Lower lobe of right lung (tissue), 2 donors: ENCODE measurements at regions not wholly inside any gene's neighbourhood (a gene's known extent, or its start where the extent isn't known, plus 50 kb on each side); places are given as distances from the start of the nearest gene placed in this dataset.

Source experiments
- ATAC-seq, 2 donors: fragments of 200-7000 bp; cut with Tn5 transposase; one replicate each; pipeline ENCODE4 v1.9.1; 2020 to 2022; ENCODE audit warnings: mild to moderate bottlenecking in 2 of 2, moderate library complexity in 2 of 2
- DNase-seq: peaks from one replicate; pipeline ENCODE4 v3.0.0-alpha.2; 2020
- H3K27ac ChIP-seq: fragments of 200-600 bp; one replicate; pipeline ENCODE4 v1.8.0; 2022
- H3K27me3 ChIP-seq: fragments of 200-600 bp; one replicate; pipeline ENCODE4 v1.8.0; 2022; ENCODE audit warnings: low read depth
- H3K36me3 ChIP-seq: fragments of 200-600 bp; one replicate; pipeline ENCODE4 v1.8.0; 2022; ENCODE audit warnings: mild to moderate bottlenecking
- H3K4me1 ChIP-seq: fragments of 200-600 bp; one replicate; pipeline ENCODE4 v1.8.0; 2022
- H3K4me3 ChIP-seq: fragments of 200-600 bp; one replicate; pipeline ENCODE4 v1.8.0; 2022; ENCODE audit warnings: mild to moderate bottlenecking
- H3K9me3 ChIP-seq: fragments of 200-600 bp; one replicate; pipeline ENCODE4 v1.8.0; 2022
- CTCF ChIP-seq: fragments of 200-600 bp; IDR thresholded peaks from one replicate; pipeline ENCODE4 v1.8.0; 2022; ENCODE audit warnings: antibody characterized with exemption, mild to moderate bottlenecking
- intact Hi-C: fragments of 100-400 bp; cut with DNase I; formaldehyde crosslinking; loops from one replicate; pipeline ENCODE4 v1.11.0; 2022
- donor health status: DM: no; HTN: yes; CAD: no; lungs with severe emphysema.

GRCh38 chr11:11137339-11137738 is 215.7 kb downstream of the CSNK2A3 start:
- no peak overlapping the region for H3K27ac ChIP-seq
- peaks cover 12% of the 10 kb centered on the region for H3K4me1 ChIP-seq
- no peak overlapping the region for H3K4me3 ChIP-seq
- no peaks in the 10 kb centered on the region for H3K9me3 ChIP-seq
- no peak for DNase-seq
- intact Hi-C loops: no loop called here
- H3K27me3 ChIP-seq: no peaks in the 10 kb centered on the region
- no peaks in the 10 kb centered on the region for H3K36me3 ChIP-seq
- ATAC-seq: no peak
- TF ChIP-seq CTCF: no peak

GRCh38 chr11:11135820-11136476 is 217.1 kb downstream of the CSNK2A3 start:
- H3K27ac ChIP-seq: no peak overlapping the region
- H3K4me1 ChIP-seq: peaks cover 3% of the 10 kb centered on the region
- ATAC-seq (no peak), DNase-seq (no peak)
- no peaks in the 10 kb centered on the region for H3K9me3 ChIP-seq
- TF ChIP-seq CTCF: no peak
- no peak overlapping the region for H3K4me3 ChIP-seq
- intact Hi-C loops: no loop called here
- H3K27me3 ChIP-seq: no peaks in the 10 kb centered on the region
- H3K36me3 ChIP-seq: no peaks in the 10 kb centered on the region

- Histone ChIP-seq H3K4me3 (no peak overlapping the region), H3K4me1 (no peaks in the 10 kb centered on the region), H3K36me3 (no peaks in the 10 kb centered on the region), H3K27me3 (no peaks in the 10 kb centered on the region), H3K27ac (no peak overlapping the region), H3K9me3 (no peaks in the 10 kb centered on the region)
- DNase-seq (no peak), ATAC-seq (no peak)
- TF ChIP-seq CTCF: no peak
- intact Hi-C loops: no loop called here
Measured at GRCh38 chr11:11129118-11129517, 223.9 kb downstream of the CSNK2A3 start.

- Histone ChIP-seq H3K4me1 (no peaks in the 10 kb centered on the region), H3K27me3 (no peaks in the 10 kb centered on the region), H3K9me3 (no peaks in the 10 kb centered on the region), H3K27ac (no peak overlapping the region), H3K36me3 (no peaks in the 10 kb centered on the region), H3K4me3 (no peak overlapping the region)
- no peak for ATAC-seq
- TF ChIP-seq CTCF: no peak
- intact Hi-C loops: no loop called here
- DNase-seq: no peak
Measured at GRCh38 chr11:11125618-11126017, 227.4 kb downstream of the CSNK2A3 start.

GRCh38 chr11:11122749-11123148 is 230.3 kb downstream of the CSNK2A3 start:
- intact Hi-C loops: no loop called here
- H3K27ac ChIP-seq: no peak overlapping the region
- no peak overlapping the region for H3K4me3 ChIP-seq
- no peaks in the 10 kb centered on the region for H3K36me3 ChIP-seq
- no peak for ATAC-seq
- H3K27me3 ChIP-seq: no peaks in the 10 kb centered on the region
- H3K9me3 ChIP-seq: no peaks in the 10 kb centered on the region
- H3K4me1 ChIP-seq: no peaks in the 10 kb centered on the region
- no peak for DNase-seq
- TF ChIP-seq CTCF: no peak
